Epithelial cell of prostate (primary cell): ENCODE measurements at regions not wholly inside any gene's neighbourhood (a gene's known extent, or its start where the extent isn't known, plus 50 kb on each side); places are given as distances from the start of the nearest gene placed in this dataset.
"Not testable (repeated sequence)": the region's sequence is repeated elsewhere in the genome, so short reads cannot be mapped to it uniquely, and the experiment has no call there.

ENCODE experiments used
- DNase-seq: peaks from one replicate; pipeline ENCODE4 v3.0.0-alpha.2; 2011; ENCODE audit warnings: low read depth, low spot score
- H3K27ac ChIP-seq: fragments of 450-650 bp; 2 replicates; pipeline ENCODE4 v1.5.1; 2017; ENCODE audit warnings: mild to moderate bottlenecking

- DNase-seq, result no peak
Observed at GRCh38 chr21:28138272-28138671, 854.4 kb downstream of the LTN1 start.

GRCh38 chr21:28136656-28137255 lies 855.9 kb downstream of the LTN1 start:
- no peak for DNase-seq
- H3K27ac ChIP-seq, result no peak overlapping the region

More at GRCh38 chr21:28138272-28138671, 854.4 kb downstream of the LTN1 start:
- H3K27ac ChIP-seq, result no peak overlapping the region

GRCh38 chr21:28135646-28136045 lies 857.0 kb downstream of the LTN1 start:
- H3K27ac ChIP-seq, result no peak overlapping the region
- DNase-seq, result no peak

- H3K27ac ChIP-seq, result no peak overlapping the region
Observed at GRCh38 chr21:28133116-28133515, 859.6 kb downstream of the LTN1 start.

GRCh38 chr21:28132713-28133112 lies 860.0 kb downstream of the LTN1 start:
- DNase-seq, result no peak
- no peak overlapping the region for H3K27ac ChIP-seq

More at GRCh38 chr21:28133116-28133515, 859.6 kb downstream of the LTN1 start:
- DNase-seq, result no peak

- no peak for DNase-seq
Observed at GRCh38 chr21:28127175-28127785, 865.4 kb downstream of the LTN1 start.

GRCh38 chr21:28126521-28127174 lies 866.0 kb downstream of the LTN1 start:
- no peak for DNase-seq

More at GRCh38 chr21:28127175-28127785, 865.4 kb downstream of the LTN1 start:
- no peak overlapping the region for H3K27ac ChIP-seq

GRCh38 chr21:28124541-28124940 lies 868.1 kb downstream of the LTN1 start:
- no peak overlapping the region for H3K27ac ChIP-seq
- DNase-seq, result no peak

More at GRCh38 chr21:28126521-28127174, 866.0 kb downstream of the LTN1 start:
- no peak overlapping the region for H3K27ac ChIP-seq

- DNase-seq, result no peak
- H3K27ac ChIP-seq, result no peak overlapping the region
Observed at GRCh38 chr21:28118570-28118969, 874.1 kb downstream of the LTN1 start.

GRCh38 chr21:28114986-28115385 lies 877.7 kb downstream of the LTN1 start:
- not testable (repeated sequence) for H3K27ac ChIP-seq, DNase-seq

GRCh38 chr21:28113718-28114117 lies 879.0 kb downstream of the LTN1 start:
- DNase-seq, result no peak
- H3K27ac ChIP-seq, result no peak overlapping the region

- no peak for DNase-seq
- H3K27ac ChIP-seq, result no peak overlapping the region
Observed at GRCh38 chr21:28112511-28112910, 880.2 kb downstream of the LTN1 start.

- no peak for DNase-seq
- no peak overlapping the region for H3K27ac ChIP-seq
Observed at GRCh38 chr21:28111151-28111619, 881.5 kb downstream of the LTN1 start.

GRCh38 chr21:28110716-28111115 lies 882.0 kb downstream of the LTN1 start:
- no peak for DNase-seq
- H3K27ac ChIP-seq, result no peak overlapping the region

GRCh38 chr21:28110074-28110473 lies 882.6 kb downstream of the LTN1 start:
- DNase-seq, result no peak
- H3K27ac ChIP-seq, result no peak overlapping the region

- no peak overlapping the region for H3K27ac ChIP-seq
- no peak for DNase-seq
Observed at GRCh38 chr21:28106370-28106890, 886.2 kb downstream of the LTN1 start.

- H3K27ac ChIP-seq, result no peak overlapping the region
- DNase-seq, result no peak
Observed at GRCh38 chr21:28104346-28104745, 888.3 kb downstream of the LTN1 start.

GRCh38 chr21:28100366-28100765 lies 892.3 kb downstream of the LTN1 start:
- DNase-seq, result no peak
- H3K27ac ChIP-seq, result no peak overlapping the region

- no peak for DNase-seq
- H3K27ac ChIP-seq, result no peak overlapping the region
Observed at GRCh38 chr21:28099001-28099705, 893.5 kb downstream of the LTN1 start.

- H3K27ac ChIP-seq, result no peak overlapping the region
- no peak for DNase-seq
Observed at GRCh38 chr21:28091466-28091865, 901.2 kb downstream of the LTN1 start.

GRCh38 chr21:28090546-28090945 lies 902.1 kb downstream of the LTN1 start:
- no peak for DNase-seq
- H3K27ac ChIP-seq, result no peak overlapping the region
